Progenitor cell of endocrine pancreas (in vitro differentiated cells): ENCODE measurements at regions not wholly inside any gene's neighbourhood (a gene's known extent, or its start where the extent isn't known, plus 50 kb on each side); places are given as distances from the start of the nearest gene placed in this dataset.
"Not testable (repeated sequence)": the region's sequence is repeated elsewhere in the genome, so short reads cannot be mapped to it uniquely, and the experiment has no call there.

ENCODE experiments used
- DNase-seq: peaks from one replicate; pipeline ENCODE4 v3.0.0; 2021; ENCODE audit warnings: low spot score; ENCODE audit not compliant: unreplicated experiment
- H3K27ac Mint-ChIP-seq: 2 replicates; pipeline ENCODE4 v1.8.0; 2021; ENCODE audit warnings: mild to moderate bottlenecking, moderate library complexity, mixed read lengths
- H3K27me3 Mint-ChIP-seq: 2 replicates; pipeline ENCODE4 v1.8.0; 2021; ENCODE audit warnings: mixed read lengths
- H3K36me3 Mint-ChIP-seq: 2 replicates; pipeline ENCODE4 v1.8.0; 2022; ENCODE audit warnings: mixed read lengths; ENCODE audit not compliant: insufficient read depth
- H3K4me1 Mint-ChIP-seq: 2 replicates; pipeline ENCODE4 v1.8.0; 2021; ENCODE audit warnings: low read depth, mixed read lengths
- H3K4me3 Mint-ChIP-seq: 2 replicates; pipeline ENCODE4 v1.8.0; 2021; ENCODE audit warnings: low read depth, mild to moderate bottlenecking, moderate library complexity, mixed read lengths
- H3K9me3 Mint-ChIP-seq: 2 replicates; pipeline ENCODE4 v1.8.0; 2021; ENCODE audit warnings: low read depth, mixed read lengths
- TF ChIP-seq, protein P1 (sequence below): fragments of 200-600 bp; sonication (generic); IDR thresholded peaks from one replicate; pipeline ENCODE4 v1.5.0; 2021; ENCODE audit warnings: antibody characterized with exemption, mild to moderate bottlenecking; ENCODE audit not compliant: unreplicated experiment

DNA sequence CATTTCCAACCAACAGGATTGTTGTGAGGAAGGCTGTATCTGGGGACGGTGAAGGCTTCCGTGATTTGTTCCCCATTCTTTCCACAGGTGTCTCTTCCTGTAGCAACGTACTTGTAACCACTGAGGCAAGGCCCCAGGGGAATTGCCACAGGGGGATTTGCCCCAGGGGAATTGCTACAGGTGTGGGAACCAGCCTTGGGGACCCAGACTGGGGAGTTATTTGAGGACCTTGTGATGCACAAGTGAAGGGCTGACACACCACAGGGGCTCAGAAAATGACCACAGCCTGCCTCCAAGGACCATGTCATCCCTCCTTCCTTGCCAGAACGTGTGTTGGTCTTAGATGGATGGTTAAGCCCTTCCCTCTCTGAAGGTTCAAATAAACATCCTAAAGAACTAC is 131.4 kb upstream of the RGS6 start:
- no peak for DNase-seq
- TF ChIP-seq, protein P1, sequence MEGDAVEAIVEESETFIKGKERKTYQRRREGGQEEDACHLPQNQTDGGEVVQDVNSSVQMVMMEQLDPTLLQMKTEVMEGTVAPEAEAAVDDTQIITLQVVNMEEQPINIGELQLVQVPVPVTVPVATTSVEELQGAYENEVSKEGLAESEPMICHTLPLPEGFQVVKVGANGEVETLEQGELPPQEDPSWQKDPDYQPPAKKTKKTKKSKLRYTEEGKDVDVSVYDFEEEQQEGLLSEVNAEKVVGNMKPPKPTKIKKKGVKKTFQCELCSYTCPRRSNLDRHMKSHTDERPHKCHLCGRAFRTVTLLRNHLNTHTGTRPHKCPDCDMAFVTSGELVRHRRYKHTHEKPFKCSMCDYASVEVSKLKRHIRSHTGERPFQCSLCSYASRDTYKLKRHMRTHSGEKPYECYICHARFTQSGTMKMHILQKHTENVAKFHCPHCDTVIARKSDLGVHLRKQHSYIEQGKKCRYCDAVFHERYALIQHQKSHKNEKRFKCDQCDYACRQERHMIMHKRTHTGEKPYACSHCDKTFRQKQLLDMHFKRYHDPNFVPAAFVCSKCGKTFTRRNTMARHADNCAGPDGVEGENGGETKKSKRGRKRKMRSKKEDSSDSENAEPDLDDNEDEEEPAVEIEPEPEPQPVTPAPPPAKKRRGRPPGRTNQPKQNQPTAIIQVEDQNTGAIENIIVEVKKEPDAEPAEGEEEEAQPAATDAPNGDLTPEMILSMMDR: no peak
- H3K4me3 Mint-ChIP-seq: no peak overlapping the region

DNA sequence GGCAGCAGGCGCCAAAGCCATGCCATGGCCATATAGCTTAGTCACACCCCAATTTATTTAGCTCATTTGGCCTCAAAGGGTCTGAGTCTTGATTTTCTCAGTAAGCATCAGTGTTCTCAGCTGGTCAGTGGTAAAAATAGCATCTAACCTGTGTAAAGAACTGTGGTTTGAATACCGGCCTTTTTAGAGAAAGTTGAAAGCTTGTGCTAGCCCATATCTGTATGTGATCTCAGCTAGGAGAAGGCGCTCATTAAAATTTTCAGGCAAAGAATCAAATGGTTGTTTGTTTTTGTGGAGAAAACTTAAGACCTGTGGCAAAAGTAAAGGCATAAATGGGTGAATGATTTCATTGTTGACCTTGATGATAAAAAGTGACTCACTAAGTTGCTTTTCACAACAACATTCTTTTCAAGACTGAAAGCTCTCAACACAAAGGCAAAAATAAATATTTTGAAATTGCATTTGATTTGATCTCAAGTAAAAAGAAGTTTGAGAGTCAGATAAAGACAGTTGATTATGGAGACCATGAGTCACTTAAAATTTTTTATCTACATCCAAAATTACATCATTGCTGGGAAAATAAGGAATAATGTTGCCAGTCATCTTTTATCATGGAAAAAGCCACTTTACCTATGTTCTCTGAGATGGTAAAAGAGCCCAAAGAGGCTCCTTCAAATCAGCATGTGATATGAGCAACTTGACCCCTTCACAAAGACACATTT is 128.5 kb upstream of the RGS6 start:
- H3K4me3 Mint-ChIP-seq: no peak overlapping the region
- H3K36me3 Mint-ChIP-seq: no peaks in the 10 kb centered on the region
- no peak overlapping the region for H3K27ac Mint-ChIP-seq
- DNase-seq: no peak
- TF ChIP-seq, protein P1: no peak
- H3K9me3 Mint-ChIP-seq: no peaks in the 10 kb centered on the region
- H3K4me1 Mint-ChIP-seq: peaks cover 10% of the 10 kb centered on the region
- H3K27me3 Mint-ChIP-seq: no peaks in the 10 kb centered on the region

More for the DNA sequence above, 131.4 kb upstream of the RGS6 start:
- no peak overlapping the region for H3K27ac Mint-ChIP-seq
- no peaks in the 10 kb centered on the region for H3K36me3 Mint-ChIP-seq
- H3K9me3 Mint-ChIP-seq: no peaks in the 10 kb centered on the region
- peaks cover 1% of the 10 kb centered on the region for H3K27me3 Mint-ChIP-seq
- peaks cover 8% of the 10 kb centered on the region for H3K4me1 Mint-ChIP-seq

DNA sequence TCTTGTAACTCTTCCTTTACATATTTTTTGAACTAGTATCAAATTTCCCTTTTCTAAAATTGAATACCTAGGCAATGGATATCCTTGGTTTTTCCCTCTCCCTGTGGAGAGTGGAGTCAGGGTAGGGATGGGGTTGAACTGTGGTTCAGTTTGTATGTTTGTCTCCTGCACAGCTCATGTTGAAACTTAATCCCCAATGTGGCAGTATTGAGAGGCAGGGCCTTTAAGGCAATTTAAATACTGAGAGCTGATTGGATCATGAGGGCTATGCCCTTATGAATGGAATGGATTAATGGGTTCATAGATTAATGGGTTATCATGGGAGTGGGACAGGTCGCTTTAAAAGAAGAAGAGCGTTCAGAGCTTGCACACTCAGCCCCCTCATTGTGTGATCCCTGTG is 127.2 kb upstream of the RGS6 start:
- DNase-seq: no peak
- Mint-ChIP-seq H3K27ac (peak overlapping the region; percentile 17), H3K9me3 (no peaks in the 10 kb centered on the region), H3K36me3 (no peaks in the 10 kb centered on the region), H3K4me3 (no peak overlapping the region), H3K4me1 (peaks cover 10% of the 10 kb centered on the region), H3K27me3 (no peaks in the 10 kb centered on the region)
- TF ChIP-seq, protein P1: no peak

DNA sequence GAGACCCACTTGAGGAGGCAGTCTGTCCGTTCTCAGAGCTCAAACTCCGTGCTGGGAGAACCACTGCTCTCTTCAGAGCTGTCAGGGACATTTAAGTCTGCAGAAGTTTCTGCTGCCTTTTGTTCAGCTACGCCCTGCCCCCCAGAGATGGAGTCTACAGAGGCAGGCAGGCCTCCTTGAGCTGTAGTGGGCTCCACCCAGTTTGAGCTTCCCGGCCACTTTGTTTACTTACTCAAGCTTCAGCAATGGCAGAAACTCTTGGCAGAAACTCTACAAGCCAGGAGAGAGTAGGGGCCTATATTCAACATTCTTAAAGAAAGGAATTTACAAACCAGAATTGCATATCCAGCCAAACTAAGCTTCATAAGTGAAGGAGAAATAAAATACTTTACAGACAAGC is 125.2 kb upstream of the RGS6 start:
- H3K4me1 Mint-ChIP-seq: not testable (repeated sequence)

DNA sequence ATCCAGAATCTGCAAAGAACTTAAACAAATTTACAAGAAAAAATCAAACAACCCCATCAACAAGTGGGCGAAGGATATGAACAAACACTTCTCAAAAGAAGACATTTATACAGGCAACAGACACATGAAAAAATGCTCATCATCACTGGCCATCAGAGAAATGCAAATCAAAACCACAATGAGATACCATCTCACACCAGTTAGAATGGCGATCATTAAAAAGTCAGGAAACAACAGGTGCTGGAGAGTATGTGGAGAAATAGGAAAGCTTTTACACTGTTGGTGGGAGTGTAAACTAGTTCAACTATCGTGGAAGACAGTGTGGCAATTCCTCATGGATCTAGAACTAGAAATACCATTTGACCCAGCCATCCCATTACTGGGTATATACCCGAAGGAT is 121.4 kb upstream of the RGS6 start:
- not testable (repeated sequence) for H3K36me3 Mint-ChIP-seq, H3K4me1 Mint-ChIP-seq, H3K4me3 Mint-ChIP-seq

More for the DNA sequence above, 125.2 kb upstream of the RGS6 start:
- not testable (repeated sequence) for H3K27me3 Mint-ChIP-seq, H3K4me3 Mint-ChIP-seq, H3K27ac Mint-ChIP-seq, H3K36me3 Mint-ChIP-seq, H3K9me3 Mint-ChIP-seq, DNase-seq

DNA sequence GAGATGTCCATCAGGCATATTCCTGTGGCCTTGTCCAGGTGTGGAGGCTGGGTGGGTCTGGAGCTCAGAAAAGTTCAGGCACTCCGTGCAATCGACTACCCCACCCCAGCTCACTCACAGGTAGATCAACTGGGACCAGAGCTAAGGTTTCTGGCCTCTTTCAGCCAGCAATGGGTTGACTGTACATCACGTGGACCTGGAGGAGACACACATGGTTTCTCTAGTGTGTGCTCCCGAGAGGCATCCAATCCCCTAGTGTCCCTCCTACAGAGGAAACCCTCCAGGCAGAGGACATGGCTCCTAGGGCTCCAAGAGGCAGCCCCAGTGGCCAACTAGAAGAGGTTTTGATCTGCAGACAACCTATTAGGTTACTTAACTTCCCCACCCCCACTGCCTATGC is 119.5 kb upstream of the RGS6 start:
- Mint-ChIP-seq H3K27me3 (no peaks in the 10 kb centered on the region), H3K27ac (no peak overlapping the region), H3K9me3 (no peaks in the 10 kb centered on the region), H3K36me3 (no peaks in the 10 kb centered on the region), H3K4me3 (no peak overlapping the region), H3K4me1 (peaks cover 2% of the 10 kb centered on the region)
- no peak for DNase-seq
- TF ChIP-seq, protein P1: no peak

More for the DNA sequence above, 121.4 kb upstream of the RGS6 start:
- not testable (repeated sequence) for H3K9me3 Mint-ChIP-seq, H3K27ac Mint-ChIP-seq, H3K27me3 Mint-ChIP-seq, DNase-seq
